H1 (cell line): ENCODE measurements at regions not wholly inside any gene's neighbourhood (a gene's known extent, or its start where the extent isn't known, plus 50 kb on each side); places are given as distances from the start of the nearest gene placed in this dataset.

Source experiments
- BACH1 ChIP-seq: IDR thresholded peaks from 2 replicates; pipeline ENCODE4 v1.6.1; 2012; ENCODE audit warnings: low read length, improper control_type of control experiment
- CHD7 ChIP-seq: fragments of 300-600 bp; sonication (generic); IDR thresholded peaks from 2 replicates; pipeline ENCODE4 v1.7.1; 2012; ENCODE audit warnings: low read length, moderate library complexity, mild to moderate bottlenecking, inconsistent platforms; ENCODE audit not compliant: insufficient replicate concordance
- POLR2A ChIP-seq, 2 experiments: IDR thresholded peaks; 1 replicate in 1 of 2; 2 replicates in 1 of 2; pipeline ENCODE4 v1.6.1; 2011; ENCODE audit warnings: low read depth in 2 of 2, low read length in 2 of 2, mild to moderate bottlenecking in 2 of 2; ENCODE audit errors: control extremely low read depth in 1 of 2
- RNF2 ChIP-seq: fragments of 200-900, 300-1000 bp; sonication (generic); IDR thresholded peaks from 2 replicates; pipeline ENCODE4 v1.7.1; 2016; ENCODE audit warnings: borderline replicate concordance, low read depth, mild to moderate bottlenecking, antibody characterized with exemption, low read length; ENCODE audit not compliant: poor library complexity, severe bottlenecking; ENCODE audit errors: missing control alignments
- YY1 ChIP-seq: IDR thresholded peaks from 2 replicates; pipeline ENCODE4 v1.6.1; 2011; ENCODE audit warnings: low read depth, mild to moderate bottlenecking, low read length

DNA sequence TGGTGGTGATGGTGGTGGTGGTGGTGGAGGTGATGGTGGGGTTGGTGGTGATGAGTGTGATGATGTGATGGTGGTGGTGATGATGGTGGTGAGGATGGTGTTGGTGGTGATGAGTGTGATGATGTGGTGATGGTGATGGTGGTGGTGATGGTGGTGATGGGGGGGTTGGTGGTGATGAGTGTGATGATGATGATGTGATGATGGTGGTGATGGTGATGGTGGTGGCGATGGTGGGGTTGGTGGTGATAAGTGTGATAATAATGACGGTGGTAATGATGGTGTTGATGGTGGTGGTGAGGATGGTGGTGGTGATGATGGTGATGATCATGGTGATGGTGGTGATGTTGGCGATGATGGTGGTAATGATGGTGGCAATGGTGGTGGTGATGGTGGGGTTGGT, 67.7 kb downstream of the RRM2 start (continued):
- no peak for TF ChIP-seq RNF2
- TF ChIP-seq YY1 = no peak
- TF ChIP-seq POLR2A (IDR thresholded peaks at IDR 0.05; ENCODE audit: control extremely low read depth in 1 of 2, low read depth in 2 of 2, low read length in 2 of 2) = no peak
- no peak for TF ChIP-seq CHD7
- TF ChIP-seq BACH1 = no peak
